GM21381 (cell line): ENCODE measurements at regions not wholly inside any gene's neighbourhood (a gene's known extent, or its start where the extent isn't known, plus 50 kb on each side); places are given as distances from the start of the nearest gene placed in this dataset.
"Not testable (repeated sequence)": the region's sequence is repeated elsewhere in the genome, so short reads cannot be mapped to it uniquely, and the experiment has no call there.

Experiments used
- ATAC-seq: cut with Tn5 transposase; IDR thresholded peaks from one replicate; pipeline ENCODE4 v1.9.1; 2021; ENCODE audit warnings: mild to moderate bottlenecking, moderate library complexity; ENCODE audit not compliant: unreplicated experiment

DNA sequence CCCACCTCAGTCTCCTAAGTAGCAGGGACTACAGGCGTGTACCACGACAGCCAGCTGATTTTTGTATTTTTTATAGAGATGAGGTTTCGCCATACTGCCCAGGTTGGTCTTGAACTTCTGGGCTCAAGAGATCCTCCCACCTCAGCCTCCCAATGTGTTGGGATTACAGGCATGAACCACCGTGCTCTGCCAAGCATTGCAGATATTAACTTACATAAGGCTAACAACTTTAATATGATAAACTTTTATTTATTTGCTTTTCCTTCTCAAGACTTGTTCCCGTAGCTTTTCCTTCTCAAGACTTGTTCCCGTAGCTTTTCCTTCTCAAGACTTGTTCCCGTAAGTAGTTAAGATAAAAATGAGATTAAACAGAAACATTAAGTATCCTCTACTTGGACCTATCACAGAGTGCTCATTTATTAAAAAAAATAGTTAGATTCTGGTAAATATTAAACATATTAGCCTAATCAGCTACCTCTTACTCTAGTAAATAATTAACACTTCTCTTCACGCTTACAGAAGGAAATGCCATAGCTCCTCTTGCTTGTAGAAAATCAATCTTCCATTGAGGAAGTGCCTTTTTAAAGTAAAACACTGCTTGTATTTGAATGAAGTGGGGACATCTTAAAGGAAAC is 157.7 kb upstream of the KITLG start:
- no peak for ATAC-seq

DNA sequence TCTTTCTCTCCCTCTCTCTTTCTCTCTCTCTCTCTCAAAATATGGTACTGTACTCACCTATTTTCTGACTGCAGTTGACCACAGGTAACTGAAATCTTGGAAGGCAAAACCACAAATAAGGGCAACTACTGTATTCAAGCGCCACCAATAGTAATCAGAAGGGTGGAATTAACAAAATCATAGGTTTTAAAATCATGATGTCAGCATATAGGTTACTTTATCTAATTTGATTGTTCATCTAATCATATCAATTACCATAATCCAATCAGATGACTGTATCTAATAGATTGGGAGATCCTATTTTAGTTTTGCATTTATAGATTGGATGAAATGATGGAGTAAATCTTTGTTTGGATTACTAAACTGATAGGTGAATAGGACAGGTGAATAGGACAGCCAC is 155.8 kb upstream of the KITLG start:
- ATAC-seq: no peak

DNA sequence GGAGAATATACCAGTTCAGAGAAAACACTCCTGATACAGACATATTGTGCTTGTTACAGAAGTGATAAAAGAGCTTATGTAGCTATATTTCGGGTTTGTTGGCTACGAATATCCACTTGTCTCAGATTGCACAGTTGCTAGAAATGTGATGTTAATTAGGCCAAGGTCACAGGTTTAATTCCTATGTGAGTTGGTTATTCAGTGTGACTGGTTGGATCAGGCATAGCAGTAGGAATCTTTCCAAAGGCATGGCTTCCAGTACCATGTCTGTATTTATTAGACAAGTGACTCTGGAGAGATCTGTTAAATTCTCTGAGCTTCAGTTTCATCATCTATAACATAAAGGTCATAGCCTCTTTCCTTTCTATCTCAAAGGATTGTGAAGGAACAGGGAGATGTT is 152.7 kb upstream of the KITLG start:
- no peak for ATAC-seq

DNA sequence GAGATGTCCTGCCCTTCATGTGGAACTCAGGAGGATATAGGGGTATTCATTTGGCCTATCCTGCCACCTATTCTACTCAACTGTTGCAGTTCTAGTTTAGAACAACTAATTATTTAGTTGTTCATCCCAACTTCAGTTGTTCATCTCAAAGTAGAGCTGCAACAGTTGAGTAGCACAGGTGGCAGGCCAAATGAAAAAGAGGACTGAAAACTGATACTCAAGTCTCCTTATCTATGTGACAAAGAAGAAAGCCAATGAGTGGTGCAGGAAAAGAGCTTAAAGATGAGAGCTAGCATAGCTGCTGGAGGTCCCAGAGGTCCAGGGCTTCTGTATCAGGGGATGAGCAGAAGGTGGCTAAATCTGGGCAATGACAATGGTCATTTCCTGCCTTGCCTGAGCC is 148.9 kb upstream of the KITLG start:
- ATAC-seq: no peak

DNA sequence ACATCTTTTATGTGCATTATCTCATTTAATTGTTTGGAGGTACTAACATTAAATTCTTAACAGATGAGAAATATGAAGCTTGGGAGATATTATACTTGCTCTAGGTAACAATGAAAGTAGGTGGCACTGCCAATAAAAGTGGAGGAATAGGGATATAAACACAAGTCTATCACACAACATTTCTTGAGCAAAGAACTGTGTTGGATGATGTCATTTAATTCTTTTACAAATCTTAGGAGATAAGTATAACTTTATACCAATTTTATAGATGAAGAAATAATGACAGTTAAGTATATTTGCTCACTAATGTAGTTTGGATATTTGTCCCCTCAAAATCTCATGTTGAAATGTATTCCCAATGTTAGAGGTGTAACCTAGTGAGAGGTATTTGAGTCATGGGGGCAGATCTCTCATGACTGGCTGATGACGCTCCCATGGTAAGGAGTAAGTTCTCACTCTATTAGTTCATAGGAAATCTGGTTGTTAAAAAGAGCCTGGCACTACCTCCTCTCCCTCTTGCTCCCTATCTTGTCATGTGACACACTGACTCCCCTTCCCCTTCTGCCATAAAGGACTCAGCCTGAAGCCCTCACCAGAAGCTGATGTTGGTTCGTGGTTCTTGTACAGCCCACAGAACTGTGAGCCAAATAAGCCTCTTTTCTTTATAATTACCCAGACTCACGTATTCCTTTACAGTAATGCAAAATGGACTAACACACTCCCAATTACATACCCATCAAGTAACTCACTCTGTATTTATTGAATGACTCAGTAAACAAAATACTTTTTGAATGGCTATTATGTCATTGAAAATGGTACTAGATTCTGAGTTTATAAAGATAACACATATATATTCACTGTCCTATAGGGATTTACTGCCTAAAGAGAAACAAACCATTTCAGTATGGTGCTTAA is 146.8 kb upstream of the KITLG start:
- ATAC-seq: no peak

DNA sequence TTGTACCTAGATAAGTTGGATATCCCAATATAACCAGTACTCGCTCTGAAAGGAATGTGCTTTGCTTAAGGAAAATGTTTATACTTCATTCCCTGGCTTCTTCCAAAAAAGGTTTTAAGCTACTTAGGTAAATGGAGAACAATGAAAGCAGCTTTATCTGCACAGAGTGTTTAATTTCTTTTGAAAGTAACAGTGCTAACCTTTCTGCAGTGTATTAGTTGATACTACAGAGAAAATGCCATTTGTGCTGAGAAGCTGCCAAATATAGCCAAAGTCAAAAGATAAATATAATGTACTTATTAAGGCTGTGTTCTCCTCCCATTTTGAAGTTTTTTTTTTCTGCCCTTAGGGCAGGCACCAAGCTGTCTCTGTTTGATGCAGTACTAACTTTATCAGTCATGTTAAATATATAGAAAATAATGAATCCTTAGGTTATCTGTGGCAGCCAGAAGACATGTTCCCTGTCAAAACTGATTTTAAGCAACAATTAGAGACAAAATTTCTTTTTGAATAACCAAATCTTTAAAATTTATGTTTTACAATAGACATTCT is 145.4 kb upstream of the KITLG start:
- no peak for ATAC-seq

DNA sequence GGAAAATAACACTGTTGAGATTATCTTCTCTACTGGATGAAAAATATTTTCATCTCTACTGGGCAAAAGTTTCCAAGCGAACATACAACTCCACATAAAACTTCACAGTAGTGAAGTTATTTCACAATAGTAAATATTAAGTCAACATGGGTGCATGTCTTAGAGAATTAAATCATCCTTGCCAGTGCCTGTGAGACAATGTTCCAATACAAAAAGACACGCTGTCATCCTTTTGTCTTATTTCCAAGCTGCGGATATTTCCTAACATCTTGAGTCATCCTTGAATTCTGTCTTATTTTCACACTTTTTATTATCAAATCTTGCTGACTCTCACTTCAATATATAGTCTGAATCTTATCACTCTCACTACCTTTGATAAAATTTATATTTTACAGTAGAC is 142.9 kb upstream of the KITLG start:
- no peak for ATAC-seq

DNA sequence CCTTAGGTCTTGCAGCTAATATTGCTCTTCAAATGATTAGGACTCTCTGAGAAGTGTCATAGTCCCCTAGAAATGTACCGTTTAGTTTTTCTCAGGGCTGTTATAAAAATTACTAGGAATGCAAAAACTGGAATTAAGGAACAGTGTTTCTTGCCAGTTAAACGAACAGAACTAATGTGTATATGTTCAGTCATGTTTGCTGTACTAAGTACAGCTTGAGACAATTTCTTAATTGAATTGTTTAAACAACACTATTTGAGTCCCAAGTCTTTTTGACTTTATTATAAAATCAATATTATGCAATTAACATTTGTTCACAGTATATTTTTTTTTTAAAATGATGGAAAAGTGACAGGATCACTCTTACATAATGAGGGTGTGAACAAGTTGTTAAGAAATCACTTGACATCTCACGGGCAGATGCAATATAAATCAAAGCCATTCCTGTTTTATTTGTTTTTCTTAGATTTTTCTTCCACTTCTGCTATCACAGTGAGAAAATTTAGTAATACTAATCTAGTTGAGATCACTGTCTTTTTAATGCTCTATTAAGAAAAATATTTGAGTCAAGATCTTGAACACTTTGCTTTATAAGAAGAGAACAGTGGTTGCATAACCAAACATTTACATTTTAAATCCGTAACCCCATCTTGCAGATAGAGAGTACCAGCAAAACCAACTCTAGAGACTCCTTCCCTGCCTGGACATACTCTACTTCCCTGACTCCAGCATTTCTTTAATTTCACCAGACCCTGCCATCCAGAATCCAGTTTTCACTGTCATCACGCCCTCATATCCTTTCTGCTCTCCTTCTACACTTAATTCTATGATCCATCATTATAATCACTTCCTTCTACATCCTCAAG is 140.7 kb upstream of the KITLG start:
- no peak for ATAC-seq

DNA sequence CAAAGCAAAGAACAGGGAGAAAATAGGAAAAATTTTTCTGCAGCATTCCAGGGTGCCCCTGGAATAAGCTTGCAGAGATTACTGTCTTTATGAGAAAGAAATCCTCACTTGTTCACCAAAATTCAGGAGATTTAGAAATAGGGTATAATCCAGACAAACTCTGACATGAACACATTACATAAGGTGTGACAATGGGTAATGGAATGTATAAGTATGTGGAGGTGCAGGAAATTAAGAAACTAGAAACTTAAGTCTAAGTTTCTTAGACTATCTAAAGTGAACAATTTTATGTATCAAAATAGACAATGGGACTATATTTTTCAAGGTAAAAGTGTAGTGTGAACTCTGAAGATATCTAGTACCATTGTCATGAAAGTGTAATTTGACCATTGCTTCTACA is 140.0 kb upstream of the KITLG start:
- no peak for ATAC-seq

DNA sequence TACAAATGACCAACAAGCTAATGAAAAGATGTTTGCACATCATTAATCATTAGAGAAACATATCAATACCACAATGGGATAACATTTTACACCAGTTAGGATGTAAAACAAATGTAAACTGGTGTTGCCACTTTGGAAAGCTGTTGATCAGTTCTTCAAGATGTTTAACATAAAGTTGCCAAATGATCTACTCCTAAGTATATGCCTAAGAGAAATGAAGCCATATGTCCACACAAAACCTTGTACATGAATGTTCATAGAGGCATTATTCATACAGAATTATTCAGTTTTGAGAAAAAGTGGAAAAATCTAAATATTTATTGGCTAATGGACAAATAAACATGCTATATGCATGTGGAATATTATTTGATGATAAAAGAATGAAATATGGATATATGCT is 136.9 kb upstream of the KITLG start:
- no peak for ATAC-seq

DNA sequence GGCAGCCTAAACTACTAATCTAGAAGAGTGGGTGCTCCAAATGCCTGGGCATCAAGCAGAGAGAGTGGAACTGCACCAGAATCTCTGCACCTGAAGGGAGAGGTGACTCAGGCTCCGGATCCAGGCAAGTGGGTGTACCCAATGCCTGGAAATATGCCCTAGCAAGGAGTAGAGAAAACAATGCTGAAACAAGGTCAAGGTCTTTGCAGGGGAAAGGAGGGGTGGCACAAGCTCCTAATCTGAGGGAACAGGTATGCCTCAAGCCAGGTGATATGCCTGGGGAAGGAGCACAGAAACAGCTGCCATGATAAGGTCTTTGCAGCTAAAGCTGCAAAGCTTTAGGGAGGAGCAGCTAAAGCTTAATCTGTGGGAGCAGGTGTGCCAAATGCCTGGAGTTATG is 136.0 kb upstream of the KITLG start:
- no peak for ATAC-seq

DNA sequence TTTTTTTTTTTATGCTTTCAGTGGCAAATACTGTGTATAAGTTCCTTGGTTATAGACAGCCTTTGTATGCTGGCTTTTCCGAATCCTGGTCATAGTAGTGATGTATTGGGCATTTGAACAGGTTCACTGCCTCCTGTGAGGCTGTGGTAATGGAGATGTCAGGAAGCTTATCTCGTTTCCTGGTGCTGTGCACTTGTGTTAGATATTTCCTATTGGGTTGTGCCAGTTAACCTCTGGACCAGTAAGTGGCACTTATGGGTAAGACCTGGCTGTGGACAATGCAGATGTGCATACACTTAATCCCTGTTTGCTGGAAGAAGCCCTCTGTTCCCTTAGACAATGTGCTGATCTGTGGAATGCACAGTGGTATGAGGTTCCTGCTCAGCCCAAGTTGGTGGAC is 135.4 kb upstream of the KITLG start:
- no peak for ATAC-seq

DNA sequence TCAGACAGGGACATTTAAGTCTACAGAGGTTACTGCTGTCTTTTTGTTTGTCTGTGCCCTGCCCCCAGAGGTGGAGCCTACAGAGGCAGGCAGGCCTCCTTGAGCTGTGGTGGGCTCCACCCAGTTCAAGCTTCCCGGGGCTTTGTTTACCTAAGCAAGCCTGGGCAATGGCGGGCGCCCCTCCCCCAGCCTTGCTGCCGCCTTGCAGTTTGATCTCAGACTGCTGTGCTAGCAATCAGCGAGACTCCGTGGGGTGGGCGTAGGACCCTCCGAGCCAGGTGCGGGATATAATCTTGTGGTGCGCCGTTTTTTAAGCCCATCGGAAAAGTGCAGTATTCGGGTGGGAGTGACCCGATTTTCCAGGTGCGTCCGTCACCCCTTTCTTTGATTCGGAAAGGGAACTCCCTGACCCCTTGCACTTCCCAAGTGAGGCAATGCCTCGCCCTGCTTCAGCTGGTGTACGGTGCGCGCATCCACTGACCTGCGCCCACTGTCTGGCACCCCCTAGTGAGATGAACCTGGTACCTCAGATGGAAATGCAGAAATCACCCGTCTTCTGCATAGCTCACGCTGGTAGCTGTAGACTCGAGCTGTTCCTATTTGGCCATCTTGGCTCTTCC is 134.1 kb upstream of the KITLG start:
- ATAC-seq: not testable (repeated sequence)

DNA sequence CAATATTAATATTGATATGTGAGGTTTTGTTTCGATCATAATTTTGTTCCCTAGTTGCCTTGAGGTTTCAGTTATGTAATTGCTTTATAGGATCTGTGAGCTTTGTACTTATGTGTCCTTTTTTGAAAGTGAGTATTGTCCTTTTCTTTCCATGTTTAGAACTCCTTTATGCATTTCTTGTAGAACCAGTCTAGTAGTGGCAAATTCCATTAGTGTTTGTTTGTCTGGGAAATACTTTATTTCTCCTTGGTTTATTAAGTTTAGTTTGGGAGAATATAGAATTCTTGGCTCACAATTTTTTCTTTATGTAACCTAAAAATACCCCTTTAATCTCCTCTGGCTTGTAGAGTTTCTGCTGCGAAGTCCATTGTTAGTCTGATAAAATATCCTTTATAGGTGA is 127.5 kb upstream of the KITLG start:
- no peak for ATAC-seq

DNA sequence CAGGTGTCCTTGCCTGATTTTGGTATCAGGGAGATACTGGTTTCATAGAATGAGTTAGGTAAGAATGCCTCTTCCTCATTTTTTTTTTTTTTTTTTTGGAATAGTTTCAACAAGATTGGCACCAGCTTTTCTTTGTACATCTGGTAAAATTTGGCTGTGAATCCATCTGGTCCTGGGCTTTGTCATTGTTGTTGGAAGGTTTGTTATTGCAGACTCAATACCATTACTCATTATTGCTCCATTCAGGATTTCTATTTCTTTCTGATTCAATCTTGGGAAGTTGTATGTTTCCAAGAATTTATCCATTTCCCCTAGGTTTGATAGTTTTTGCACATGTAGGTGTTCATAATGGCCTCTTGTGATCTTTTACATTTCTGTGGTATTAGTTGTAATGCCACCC is 126.0 kb upstream of the KITLG start:
- ATAC-seq: no peak

DNA sequence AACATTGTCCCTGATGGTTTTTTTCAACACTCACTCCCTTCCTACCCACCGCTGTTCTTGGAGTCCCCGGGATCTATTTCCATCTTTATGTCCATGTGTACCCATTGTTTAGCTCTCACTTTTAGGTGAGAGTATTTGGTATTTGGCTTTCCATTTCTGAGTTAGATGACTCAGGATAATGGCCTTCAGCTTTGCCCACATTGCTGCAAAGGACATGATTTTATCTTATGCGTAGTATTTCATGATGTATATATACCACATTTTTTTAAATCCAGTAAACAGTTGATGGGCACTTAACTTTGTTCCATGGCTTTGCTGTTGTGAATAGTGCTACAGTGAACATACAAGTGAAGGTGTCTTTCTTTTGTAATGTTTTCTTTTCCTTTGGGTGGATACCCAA is 123.5 kb upstream of the KITLG start:
- ATAC-seq: no peak

DNA sequence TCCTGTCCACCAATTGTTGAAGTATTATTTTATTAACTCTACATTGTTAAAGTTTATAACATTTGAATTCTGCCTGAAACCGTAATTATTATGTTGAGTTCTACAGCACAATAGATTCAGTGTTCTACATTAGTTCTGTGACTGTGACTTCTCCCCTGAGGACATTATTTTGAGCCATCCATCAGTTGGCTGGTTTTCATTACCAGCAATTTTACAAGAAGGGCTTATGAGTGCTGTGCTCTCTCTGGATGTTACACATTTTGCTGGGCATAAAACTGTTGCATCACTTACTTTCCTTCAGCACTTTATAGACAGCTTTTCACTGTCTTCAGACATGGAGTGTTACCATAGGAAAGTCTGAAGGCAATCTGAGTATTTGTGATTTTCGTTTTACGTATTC is 118.2 kb upstream of the KITLG start:
- no peak for ATAC-seq

DNA sequence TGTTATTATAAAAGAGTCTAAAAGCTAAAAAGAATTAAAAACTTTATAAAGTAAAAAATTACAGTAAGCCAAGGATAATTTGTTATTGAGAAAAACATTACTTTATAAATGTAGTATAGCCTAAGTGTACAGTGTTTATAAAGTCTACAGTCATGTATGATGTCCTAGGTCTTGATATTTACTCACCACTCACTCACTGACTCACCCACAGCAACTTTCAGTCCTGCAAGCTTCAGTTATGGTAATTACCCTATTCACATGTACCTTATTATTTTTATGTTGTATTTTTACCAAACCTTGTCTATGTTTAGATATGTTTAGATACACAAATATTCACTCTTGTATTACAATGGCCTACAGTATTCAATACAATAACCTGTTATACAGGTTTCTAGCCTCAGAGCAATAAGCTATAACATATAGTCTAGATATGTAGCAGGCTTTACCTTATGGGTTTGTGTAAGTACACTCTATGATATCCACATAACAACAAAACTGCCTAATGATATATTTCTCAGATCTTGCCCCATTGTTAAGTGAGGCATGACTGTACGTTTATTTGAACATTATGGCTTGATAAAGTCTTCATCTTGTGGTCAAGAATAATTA is 113.7 kb upstream of the KITLG start:
- no peak for ATAC-seq

DNA sequence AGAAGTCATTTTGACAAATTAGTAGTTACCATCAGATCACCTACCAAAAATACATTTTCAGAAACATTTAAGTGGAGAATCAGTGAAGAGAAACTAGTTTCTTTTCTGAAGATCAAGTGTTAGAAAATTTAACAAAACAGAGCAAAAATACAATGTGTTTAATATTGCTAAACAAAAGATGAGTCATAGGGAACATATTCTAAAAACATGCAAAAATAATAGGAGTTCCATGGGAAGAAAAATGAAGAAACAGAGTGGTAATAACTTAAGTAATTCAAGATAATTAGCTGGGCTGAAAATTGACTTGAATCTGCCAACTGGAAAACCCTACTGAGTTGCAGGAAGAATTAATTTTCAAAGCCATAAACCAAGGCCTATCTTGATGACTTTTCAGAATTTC is 111.5 kb upstream of the KITLG start:
- ATAC-seq: no peak

DNA sequence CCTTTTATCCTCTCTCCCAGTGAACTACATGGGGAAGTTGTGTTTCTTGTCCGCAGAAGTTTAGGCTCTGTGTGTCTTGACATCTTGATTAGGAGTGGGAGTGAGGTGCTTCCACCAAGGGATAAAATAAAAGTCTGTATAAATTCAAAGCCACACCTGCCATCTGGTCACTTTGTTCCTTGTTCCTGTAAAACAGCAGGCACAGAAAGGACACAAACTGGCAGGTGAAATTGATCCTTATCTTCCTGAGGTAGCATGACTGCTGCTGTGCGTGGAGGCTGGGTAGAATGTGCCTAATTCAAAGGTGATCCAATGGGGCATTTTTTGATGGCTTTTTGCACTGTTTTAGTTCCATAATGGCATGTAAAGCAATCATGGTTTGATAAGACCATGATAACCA is 104.3 kb upstream of the KITLG start:
- ATAC-seq: no peak
